ENCODE measurements at regions not wholly inside any gene's neighbourhood (a gene's known extent, or its start where the extent isn't known, plus 50 kb on each side); places are given as distances from the start of the nearest gene placed in this dataset.

DNA sequence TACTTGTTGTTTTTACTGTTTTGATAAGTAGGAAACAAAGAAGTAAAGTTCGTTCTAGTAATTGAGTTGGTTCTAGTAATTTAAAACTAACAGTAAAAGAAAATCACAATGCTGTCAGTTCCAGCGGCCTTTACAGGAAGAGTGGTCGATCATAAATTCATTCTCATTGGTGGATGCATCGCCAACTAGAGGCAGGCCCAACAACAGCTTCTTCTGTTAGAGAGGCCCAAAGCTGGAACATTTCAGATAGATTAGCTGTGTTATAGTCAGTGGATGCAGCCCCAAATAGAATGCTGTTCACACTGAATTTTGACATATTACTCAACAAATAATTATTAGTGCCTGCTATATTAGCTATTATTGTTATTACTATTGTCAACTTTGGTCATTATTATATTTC, 80.8 kb downstream of the ARRDC3 start:
- TF ChIP-seq, protein P1, sequence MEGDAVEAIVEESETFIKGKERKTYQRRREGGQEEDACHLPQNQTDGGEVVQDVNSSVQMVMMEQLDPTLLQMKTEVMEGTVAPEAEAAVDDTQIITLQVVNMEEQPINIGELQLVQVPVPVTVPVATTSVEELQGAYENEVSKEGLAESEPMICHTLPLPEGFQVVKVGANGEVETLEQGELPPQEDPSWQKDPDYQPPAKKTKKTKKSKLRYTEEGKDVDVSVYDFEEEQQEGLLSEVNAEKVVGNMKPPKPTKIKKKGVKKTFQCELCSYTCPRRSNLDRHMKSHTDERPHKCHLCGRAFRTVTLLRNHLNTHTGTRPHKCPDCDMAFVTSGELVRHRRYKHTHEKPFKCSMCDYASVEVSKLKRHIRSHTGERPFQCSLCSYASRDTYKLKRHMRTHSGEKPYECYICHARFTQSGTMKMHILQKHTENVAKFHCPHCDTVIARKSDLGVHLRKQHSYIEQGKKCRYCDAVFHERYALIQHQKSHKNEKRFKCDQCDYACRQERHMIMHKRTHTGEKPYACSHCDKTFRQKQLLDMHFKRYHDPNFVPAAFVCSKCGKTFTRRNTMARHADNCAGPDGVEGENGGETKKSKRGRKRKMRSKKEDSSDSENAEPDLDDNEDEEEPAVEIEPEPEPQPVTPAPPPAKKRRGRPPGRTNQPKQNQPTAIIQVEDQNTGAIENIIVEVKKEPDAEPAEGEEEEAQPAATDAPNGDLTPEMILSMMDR (IDR thresholded peaks at IDR 0.05; ENCODE audit: insufficient read depth, low read depth, low read length) = no peak
- no peak for TF ChIP-seq EZH2 (IDR thresholded peaks at IDR 0.05; ENCODE audit: insufficient read depth, low read length)

All from astrocyte (in vitro differentiated cells and primary cell).